ENCODE measurements at regions not wholly inside any gene's neighbourhood (a gene's known extent, or its start where the extent isn't known, plus 50 kb on each side); places are given as distances from the start of the nearest gene placed in this dataset.

DNA sequence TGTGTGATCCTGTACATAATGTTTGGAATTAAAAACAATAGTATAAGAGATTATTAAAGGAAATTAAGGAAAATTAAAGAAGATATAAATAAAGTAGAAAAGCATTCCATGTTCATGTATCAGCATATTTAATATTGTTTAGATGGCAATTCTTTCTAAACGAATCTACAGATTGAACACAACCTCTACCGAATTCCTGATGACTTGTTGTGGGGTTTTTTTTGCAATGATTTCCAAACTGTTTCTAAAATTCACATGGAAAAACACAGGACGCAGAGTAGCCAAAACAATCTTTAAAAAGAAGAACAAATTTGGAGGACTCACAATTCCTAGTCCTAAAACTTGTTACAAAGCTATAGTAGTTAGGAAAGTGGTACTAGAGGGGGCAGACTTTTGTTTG is 573.4 kb upstream of the IGFBP3 start:
- Mint-ChIP-seq H3K36me3 (no peaks in the 10 kb centered on the region), H3K27ac (no peak overlapping the region), H3K9me3 (peaks cover 15% of the 10 kb centered on the region), H3K4me3 (no peak overlapping the region), H3K27me3 (ENCODE audit: insufficient read depth, low read depth) (peaks cover 4% of the 10 kb centered on the region), H3K4me1 (no peaks in the 10 kb centered on the region)
- no peaks in the 10 kb centered on the region for H3K36me3 ChIP-seq
- no peak for TF ChIP-seq EZH2 (IDR thresholded peaks at IDR 0.05)
- TF ChIP-seq, protein P1, sequence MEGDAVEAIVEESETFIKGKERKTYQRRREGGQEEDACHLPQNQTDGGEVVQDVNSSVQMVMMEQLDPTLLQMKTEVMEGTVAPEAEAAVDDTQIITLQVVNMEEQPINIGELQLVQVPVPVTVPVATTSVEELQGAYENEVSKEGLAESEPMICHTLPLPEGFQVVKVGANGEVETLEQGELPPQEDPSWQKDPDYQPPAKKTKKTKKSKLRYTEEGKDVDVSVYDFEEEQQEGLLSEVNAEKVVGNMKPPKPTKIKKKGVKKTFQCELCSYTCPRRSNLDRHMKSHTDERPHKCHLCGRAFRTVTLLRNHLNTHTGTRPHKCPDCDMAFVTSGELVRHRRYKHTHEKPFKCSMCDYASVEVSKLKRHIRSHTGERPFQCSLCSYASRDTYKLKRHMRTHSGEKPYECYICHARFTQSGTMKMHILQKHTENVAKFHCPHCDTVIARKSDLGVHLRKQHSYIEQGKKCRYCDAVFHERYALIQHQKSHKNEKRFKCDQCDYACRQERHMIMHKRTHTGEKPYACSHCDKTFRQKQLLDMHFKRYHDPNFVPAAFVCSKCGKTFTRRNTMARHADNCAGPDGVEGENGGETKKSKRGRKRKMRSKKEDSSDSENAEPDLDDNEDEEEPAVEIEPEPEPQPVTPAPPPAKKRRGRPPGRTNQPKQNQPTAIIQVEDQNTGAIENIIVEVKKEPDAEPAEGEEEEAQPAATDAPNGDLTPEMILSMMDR (IDR thresholded peaks at IDR 0.05), result no peak
- TF ChIP-seq EZH2phosphoT487 (IDR thresholded peaks at IDR 0.05), result no peak
- no peak overlapping the region for H3K9ac ChIP-seq
- no peak overlapping the region for H2AFZ ChIP-seq (replicated peaks)
- no peak overlapping the region for H3K27ac ChIP-seq
- H3K4me1 ChIP-seq, result no peaks in the 10 kb centered on the region
- H3K9me3 ChIP-seq (ENCODE audit: low read depth), result no peaks in the 10 kb centered on the region
- H3K79me2 ChIP-seq (ENCODE audit: low read depth), result no peaks in the 10 kb centered on the region
- no peaks in the 10 kb centered on the region for H3K27me3 ChIP-seq
- H4K20me1 ChIP-seq (ENCODE audit: low read depth), result no peaks in the 10 kb centered on the region
- H3F3A ChIP-seq (ENCODE audit: low read depth), result no peaks in the 10 kb centered on the region
- H3K4me3 ChIP-seq, result no peak overlapping the region
- DNase-seq (ENCODE audit: low spot score), result no peak
- H3K4me2 ChIP-seq, result no peak overlapping the region

DNA sequence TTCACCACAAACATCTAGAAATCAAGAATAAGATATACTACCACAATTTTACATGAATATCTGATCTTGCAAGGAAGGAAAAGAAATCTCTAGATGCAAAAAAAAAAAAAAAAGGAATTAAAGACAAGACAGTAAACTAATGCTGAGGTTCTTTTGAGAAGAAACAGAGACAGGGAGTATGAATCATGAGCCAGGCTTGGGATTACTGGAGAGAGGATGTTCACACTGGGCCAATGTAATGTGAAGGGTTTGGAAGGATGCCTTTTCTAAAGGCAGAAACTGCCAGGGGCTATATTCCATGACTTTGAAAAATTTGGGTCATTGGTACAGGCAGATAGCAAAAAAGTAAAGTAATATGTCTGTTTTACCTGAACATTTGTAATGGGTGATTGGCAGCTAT is 573.0 kb upstream of the IGFBP3 start:
- H3K4me1 Mint-ChIP-seq, result no peaks in the 10 kb centered on the region
- no peak overlapping the region for H3K4me3 ChIP-seq
- H3K27ac ChIP-seq, result no peak overlapping the region
- no peaks in the 10 kb centered on the region for H3K36me3 ChIP-seq
- H3K4me3 Mint-ChIP-seq, result no peak overlapping the region
- H3K36me3 Mint-ChIP-seq, result no peaks in the 10 kb centered on the region
- H3K4me1 ChIP-seq, result no peaks in the 10 kb centered on the region
- H3K9ac ChIP-seq, result no peak overlapping the region
- peaks cover 12% of the 10 kb centered on the region for H3K9me3 Mint-ChIP-seq
- H4K20me1 ChIP-seq (ENCODE audit: low read depth), result no peaks in the 10 kb centered on the region
- no peak overlapping the region for H3K4me2 ChIP-seq
- H3K9me3 ChIP-seq (ENCODE audit: low read depth), result no peaks in the 10 kb centered on the region
- no peak overlapping the region for H2AFZ ChIP-seq (replicated peaks)
- no peak for TF ChIP-seq EZH2 (IDR thresholded peaks at IDR 0.05)
- TF ChIP-seq EZH2phosphoT487 (IDR thresholded peaks at IDR 0.05), result no peak
- TF ChIP-seq, protein P1 (IDR thresholded peaks at IDR 0.05), result no peak
- H3F3A ChIP-seq (ENCODE audit: low read depth), result no peaks in the 10 kb centered on the region
- no peaks in the 10 kb centered on the region for H3K27me3 ChIP-seq
- no peak overlapping the region for H3K27ac Mint-ChIP-seq
- H3K79me2 ChIP-seq (ENCODE audit: low read depth), result no peaks in the 10 kb centered on the region
- no peak for DNase-seq (ENCODE audit: low spot score)
- peaks cover 4% of the 10 kb centered on the region for H3K27me3 Mint-ChIP-seq (ENCODE audit: insufficient read depth, low read depth)

DNA sequence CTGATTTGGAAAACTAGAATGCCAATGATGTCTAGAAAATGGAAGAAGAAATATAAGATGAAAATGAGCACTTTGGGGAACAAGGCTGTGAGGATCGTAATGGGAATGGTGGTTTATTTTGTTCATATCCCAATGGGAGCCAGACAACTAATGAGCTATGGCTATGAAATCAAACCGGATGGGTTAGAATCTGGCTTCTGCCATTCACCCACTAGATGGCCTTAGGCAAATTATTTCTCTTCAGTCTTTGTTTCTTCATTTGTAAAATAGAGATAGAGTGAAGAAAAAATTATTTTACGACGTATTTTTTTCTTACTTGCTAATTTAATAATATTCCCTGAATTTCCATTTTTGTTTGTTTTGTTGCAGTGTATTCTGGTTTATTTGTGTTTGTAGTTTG is 572.1 kb upstream of the IGFBP3 start:
- no peak overlapping the region for H3K27ac Mint-ChIP-seq
- Histone ChIP-seq H3K9me3 (ENCODE audit: low read depth) (no peaks in the 10 kb centered on the region), H3K79me2 (ENCODE audit: low read depth) (no peaks in the 10 kb centered on the region), H3K27ac (no peak overlapping the region), H3K4me1 (no peaks in the 10 kb centered on the region), H3K4me2 (no peak overlapping the region), H3K4me3 (no peak overlapping the region), H4K20me1 (ENCODE audit: low read depth) (no peaks in the 10 kb centered on the region), H3K27me3 (no peaks in the 10 kb centered on the region), H3F3A (ENCODE audit: low read depth) (no peaks in the 10 kb centered on the region), H2AFZ (replicated peaks) (no peak overlapping the region), H3K9ac (no peak overlapping the region), H3K36me3 (no peaks in the 10 kb centered on the region)
- H3K36me3 Mint-ChIP-seq, result no peaks in the 10 kb centered on the region
- DNase-seq (ENCODE audit: low spot score), result no peak
- H3K27me3 Mint-ChIP-seq (ENCODE audit: insufficient read depth, low read depth), result peaks cover 2% of the 10 kb centered on the region
- peaks cover 7% of the 10 kb centered on the region for H3K9me3 Mint-ChIP-seq
- no peak for TF ChIP-seq EZH2phosphoT487 (IDR thresholded peaks at IDR 0.05)
- TF ChIP-seq, protein P1 (IDR thresholded peaks at IDR 0.05), result no peak
- TF ChIP-seq EZH2 (IDR thresholded peaks at IDR 0.05), result no peak
- no peak overlapping the region for H3K4me3 Mint-ChIP-seq
- H3K4me1 Mint-ChIP-seq, result no peaks in the 10 kb centered on the region
